GM18505 (cell line): ENCODE measurements at regions not wholly inside any gene's neighbourhood (a gene's known extent, or its start where the extent isn't known, plus 50 kb on each side); places are given as distances from the start of the nearest gene placed in this dataset.
A peak's percentile ranks its signal among the peaks of the same experiment; 100 is the strongest.
"Not testable (repeated sequence)": the region's sequence is repeated elsewhere in the genome, so short reads cannot be mapped to it uniquely, and the experiment has no call there.

Experiments
- ATAC-seq: cut with Tn5 transposase; IDR thresholded peaks from one replicate; pipeline ENCODE4 v1.9.1; 2021; ENCODE audit not compliant: unreplicated experiment
- POLR2A ChIP-seq: IDR thresholded peaks from 4 replicates; pipeline ENCODE4 v1.6.1; 2011; ENCODE audit warnings: borderline replicate concordance; ENCODE audit not compliant: insufficient read depth, insufficient read length; ENCODE audit errors: extremely low read depth

- TF ChIP-seq POLR2A: no peak
- ATAC-seq: no peak
Observed at GRCh38 chrX:55326985-55327384, 62.3 kb upstream of the PAGE3 start.

GRCh38 chrX:55335296-55335695 is 70.6 kb upstream of the PAGE3 start:
- no peak for TF ChIP-seq POLR2A
- ATAC-seq: no peak

- ATAC-seq: no peak
Observed at GRCh38 chrX:55336176-55336575, 71.5 kb upstream of the PAGE3 start.

GRCh38 chrX:55340896-55341433 is 76.2 kb upstream of the PAGE3 start:
- no peak for TF ChIP-seq POLR2A
- ATAC-seq: no peak

More at GRCh38 chrX:55336176-55336575, 71.5 kb upstream of the PAGE3 start:
- TF ChIP-seq POLR2A: no peak

GRCh38 chrX:55342533-55343501 is 78.1 kb upstream of the PAGE3 start:
- TF ChIP-seq POLR2A: no peak
- ATAC-seq: peak; percentile 81

GRCh38 chrX:55356609-55357008 is 91.9 kb upstream of the PAGE3 start:
- ATAC-seq: no peak
- TF ChIP-seq POLR2A: no peak

GRCh38 chrX:55357236-55357635 is 92.5 kb upstream of the PAGE3 start:
- ATAC-seq: no peak
- TF ChIP-seq POLR2A: no peak

GRCh38 chrX:55379396-55379795 is 72.5 kb upstream of the MAGEH1 start:
- TF ChIP-seq POLR2A: no peak
- ATAC-seq: no peak

- no peak for TF ChIP-seq POLR2A
- ATAC-seq: no peak
Observed at GRCh38 chrX:55389376-55389775, 62.6 kb upstream of the MAGEH1 start.

- ATAC-seq: not testable (repeated sequence)
Observed at GRCh38 chrX:55396836-55397235, 55.1 kb upstream of the MAGEH1 start.
